H1 (cell line): ENCODE measurements at regions not wholly inside any gene's neighbourhood (a gene's known extent, or its start where the extent isn't known, plus 50 kb on each side); places are given as distances from the start of the nearest gene placed in this dataset.

Experiments used
- CTCF ChIA-PET: fragments of 300-600 bp; sonication (Branson Sonifier 250); formaldehyde crosslinking; loops from one replicate; lab custom pipeline; 2021; ENCODE audit not compliant: partially characterized antibody; lab: Charles Lee
- POLR2A ChIA-PET: fragments of 300-600 bp; sonication (Branson Sonifier 250); formaldehyde crosslinking; loops from one replicate; lab custom pipeline; 2021; ENCODE audit warnings: inconsistent platforms; ENCODE audit not compliant: partially characterized antibody; lab: Charles Lee
- DNase-seq, 2 experiments: peaks; one replicate each; pipeline versions ENCODE4 v3.0.0 to v3.0.0-alpha.2; 2010 to 2022; ENCODE audit warnings: low spot score in 2 of 2, low read depth in 1 of 2, mixed read lengths in 1 of 2
- FAIRE-seq: peaks from 2 replicates; lab custom pipeline; 2011; peaks lifted over from hg19 to GRCh38; lab: Jason Lieb, UNC
- H2AFZ ChIP-seq: 2 replicates; pipeline ENCODE4 v1.8.1; 2012; ENCODE audit warnings: low read length, inconsistent platforms
- H2AK5ac ChIP-seq: 2 replicates; pipeline ENCODE4 v1.6.1; 2013; ENCODE audit warnings: low read depth, low read length
- H2BK120ac ChIP-seq: replicated peaks from 2 replicates; pipeline ENCODE3; 2013; ENCODE audit warnings: low read depth, low read length, inconsistent platforms
- H2BK12ac ChIP-seq: 2 replicates; pipeline ENCODE4 v1.6.1; 2013; ENCODE audit warnings: low read depth, low read length
- H2BK15ac ChIP-seq: 2 replicates; pipeline ENCODE4 v1.6.1; 2013; ENCODE audit warnings: low read length
- H2BK20ac ChIP-seq: 2 replicates; pipeline ENCODE4 v1.6.1; 2013; ENCODE audit warnings: low read length
- H2BK5ac ChIP-seq: 2 replicates; pipeline ENCODE4 v1.6.1; 2013; ENCODE audit warnings: low read depth, low read length
- H3K14ac ChIP-seq: 2 replicates; pipeline ENCODE4 v1.6.1; 2013; ENCODE audit warnings: inconsistent platforms; ENCODE audit not compliant: insufficient read length
- H3K18ac ChIP-seq: 2 replicates; pipeline ENCODE4 v1.6.1; 2013; ENCODE audit warnings: low read length; ENCODE audit errors: extremely low read depth
- H3K23ac ChIP-seq: 2 replicates; pipeline ENCODE4 v1.6.1; 2013; ENCODE audit warnings: inconsistent platforms; ENCODE audit not compliant: insufficient read length
- H3K23me2 ChIP-seq: 2 replicates; pipeline ENCODE4 v1.6.1; 2013; ENCODE audit warnings: low read depth, low read length
- H3K27ac ChIP-seq: 2 replicates; pipeline ENCODE4 v1.6.1; 2011; ENCODE audit warnings: low read depth, low read length, inconsistent platforms
- H3K27me3 ChIP-seq, 4 experiments: replicated peaks in 1 of 4; 1 replicate in 1 of 4; 2 replicates in 3 of 4; pipeline versions ENCODE4 v1.6.1 to v1.8.1; 2011 to 2013; ENCODE audit warnings: low read length in 3 of 4, mild to moderate bottlenecking in 3 of 4, inconsistent platforms in 2 of 4, mixed read lengths in 2 of 4, moderate library complexity in 1 of 4; ENCODE audit not compliant: control insufficient read depth in 3 of 4, insufficient read depth in 3 of 4; ENCODE audit errors: extremely low read depth in 1 of 4
- H3K36me3 ChIP-seq, 4 experiments: 2 replicates each; pipeline versions ENCODE4 v1.6.1 to v1.8.1; 2011 to 2013; ENCODE audit warnings: mild to moderate bottlenecking in 4 of 4, low read length in 3 of 4, moderate library complexity in 2 of 4, control low read depth in 1 of 4, inconsistent platforms in 1 of 4; ENCODE audit not compliant: insufficient read depth in 4 of 4, control insufficient read depth in 2 of 4
- H3K4ac ChIP-seq: replicated peaks from 2 replicates; pipeline ENCODE3; 2013; ENCODE audit warnings: low read length, low read depth, mixed read lengths, inconsistent platforms; ENCODE audit not compliant: insufficient read length
- H3K4me1 ChIP-seq, 4 experiments: replicated peaks in 1 of 4; 1 replicate in 1 of 4; 2 replicates in 3 of 4; pipeline versions ENCODE4 v1.6.1 to v1.8.1; 2011 to 2013; ENCODE audit warnings: low read length in 3 of 4, inconsistent platforms in 2 of 4, mixed read lengths in 1 of 4; ENCODE audit not compliant: insufficient read depth in 4 of 4, control insufficient read depth in 3 of 4
- H3K4me2 ChIP-seq, 2 experiments: 2 replicates each; pipeline versions ENCODE4 v1.6.1 to v1.8.1; 2011 to 2013; ENCODE audit warnings: low read depth in 2 of 2, low read length in 2 of 2, control low read depth in 1 of 2, inconsistent platforms in 1 of 2, mild to moderate bottlenecking in 1 of 2; ENCODE audit not compliant: insufficient read depth in 1 of 2
- H3K4me3 ChIP-seq, 4 experiments: fragments of 200-600, 300-600 bp in 1 of 4; sonication (generic), shearing (Covaris generic), sonication (Bioruptor Twin) in 1 of 4; 2 replicates each; pipeline versions ENCODE4 v1.5.1 to v1.8.1; 2011 to 2016; ENCODE audit warnings: low read length in 4 of 4, low read depth in 3 of 4, control low read depth in 2 of 4, inconsistent platforms in 2 of 4, mild to moderate bottlenecking in 2 of 4, mixed read lengths in 1 of 4, moderate library complexity in 1 of 4; ENCODE audit not compliant: insufficient read depth in 2 of 4; ENCODE audit errors: extremely low read depth in 1 of 4
- H3K56ac ChIP-seq: replicated peaks from 2 replicates; pipeline ENCODE3; 2013; ENCODE audit warnings: low read depth, mild to moderate bottlenecking, mixed read lengths, low read length, inconsistent platforms; ENCODE audit not compliant: insufficient read length
- H3K79me1 ChIP-seq: 2 replicates; pipeline ENCODE4 v1.6.1; 2013; ENCODE audit warnings: low read depth, low read length, control low read depth
- H3K79me2 ChIP-seq, 2 experiments: 2 replicates each; pipeline versions ENCODE4 v1.6.1 to v1.8.1; 2012 to 2013; ENCODE audit warnings: low read length in 2 of 2, mild to moderate bottlenecking in 2 of 2, inconsistent platforms in 1 of 2; ENCODE audit not compliant: insufficient read depth in 2 of 2, control insufficient read depth in 1 of 2
- H3K9ac ChIP-seq, 4 experiments: replicated peaks in 1 of 4; 1 replicate in 1 of 4; 2 replicates in 3 of 4; pipeline versions ENCODE4 v1.6.1 to v1.8.1; 2011 to 2013; ENCODE audit warnings: low read depth in 3 of 4, low read length in 3 of 4, control low read depth in 2 of 4, mild to moderate bottlenecking in 2 of 4, moderate library complexity in 2 of 4, inconsistent platforms in 1 of 4; ENCODE audit errors: extremely low read depth in 1 of 4
- H3K9me3 ChIP-seq, 2 experiments: 2 replicates each; pipeline versions ENCODE4 v1.6.1 to v1.8.1; 2012 to 2013; ENCODE audit warnings: mild to moderate bottlenecking in 2 of 2, moderate library complexity in 2 of 2, control low read depth in 1 of 2, inconsistent platforms in 1 of 2, low read depth in 1 of 2, low read length in 1 of 2, mixed read lengths in 1 of 2; ENCODE audit not compliant: insufficient read depth in 2 of 2
- H4K20me1 ChIP-seq, 2 experiments: replicated peaks in 1 of 2; 2 replicates each; pipeline versions ENCODE3 to v1.8.1; 2011 to 2013; ENCODE audit warnings: inconsistent platforms in 2 of 2, low read length in 2 of 2, mild to moderate bottlenecking in 1 of 2; ENCODE audit not compliant: insufficient read depth in 2 of 2, control insufficient read depth in 1 of 2
- H4K5ac ChIP-seq: 2 replicates; pipeline ENCODE4 v1.6.1; 2013; ENCODE audit warnings: low read length, low read depth, mixed read lengths, inconsistent platforms; ENCODE audit not compliant: insufficient read length
- H4K8ac ChIP-seq: 2 replicates; pipeline ENCODE4 v1.8.0; 2013; ENCODE audit warnings: mild to moderate bottlenecking, moderate library complexity, low read length, inconsistent platforms; ENCODE audit not compliant: insufficient read depth; ENCODE audit errors: extremely low read depth
- H4K91ac ChIP-seq: replicated peaks from 2 replicates; pipeline ENCODE3; 2013; ENCODE audit warnings: low read length, mixed read lengths, inconsistent platforms; ENCODE audit not compliant: insufficient read length
- FOSL1 ChIP-seq: IDR thresholded peaks from 2 replicates; pipeline ENCODE4 v1.6.1; 2011; ENCODE audit warnings: mild to moderate bottlenecking, low read depth, low read length, moderate library complexity; ENCODE audit not compliant: insufficient read depth
- GTF2F1 ChIP-seq: IDR thresholded peaks from 2 replicates; pipeline ENCODE4 v1.6.1; 2012; ENCODE audit warnings: low read depth, low read length, improper control_type of control experiment, borderline replicate concordance
- HDAC2 ChIP-seq, 2 experiments: fragments of 300-600 bp in 1 of 2; sonication (generic) in 1 of 2; IDR thresholded peaks; 2 replicates each; pipeline ENCODE4 v1.6.1; 2011 to 2012; ENCODE audit warnings: low read depth in 2 of 2, low read length in 2 of 2, mild to moderate bottlenecking in 2 of 2, moderate library complexity in 2 of 2, borderline replicate concordance in 1 of 2, inconsistent platforms in 1 of 2
- HDAC6 ChIP-seq: IDR thresholded peaks from one replicate; pipeline ENCODE4 v1.7.1; 2012; ENCODE audit warnings: low read depth, mild to moderate bottlenecking, inconsistent platforms, low read length, moderate library complexity
- JUN ChIP-seq: IDR thresholded peaks from 2 replicates; pipeline ENCODE4 v1.6.1; 2011; ENCODE audit warnings: low read depth, mild to moderate bottlenecking, improper control_type of control experiment, low read length
- KDM4A ChIP-seq: IDR thresholded peaks from one replicate; pipeline ENCODE4 v1.7.1; 2012; ENCODE audit warnings: low read depth, mild to moderate bottlenecking, moderate library complexity, low read length, inconsistent platforms; ENCODE audit not compliant: severe bottlenecking
- NRF1 ChIP-seq: IDR thresholded peaks from 2 replicates; pipeline ENCODE4 v1.6.1; 2011; ENCODE audit warnings: mild to moderate bottlenecking, low read depth, low read length, improper control_type of control experiment
- RFX5 ChIP-seq: IDR thresholded peaks from 2 replicates; pipeline ENCODE4 v1.6.1; 2011; ENCODE audit warnings: low read depth, low read length, improper control_type of control experiment, borderline replicate concordance
- TAF7 ChIP-seq: optimal IDR thresholded peaks from 2 replicates; pipeline ENCODE3; 2011; ENCODE audit warnings: low read depth, mild to moderate bottlenecking, inconsistent platforms, low read length, moderate library complexity, borderline replicate concordance
- ZNF274 ChIP-seq: IDR thresholded peaks from 2 replicates; pipeline ENCODE4 v1.7.0; 2012; ENCODE audit warnings: low read length, borderline replicate concordance; ENCODE audit errors: extremely low read depth
- TF ChIP-seq, protein P1 (sequence below): IDR thresholded peaks from 2 replicates; pipeline ENCODE4 v1.6.1; 2011; ENCODE audit warnings: low read length, improper control_type of control experiment

DNA sequence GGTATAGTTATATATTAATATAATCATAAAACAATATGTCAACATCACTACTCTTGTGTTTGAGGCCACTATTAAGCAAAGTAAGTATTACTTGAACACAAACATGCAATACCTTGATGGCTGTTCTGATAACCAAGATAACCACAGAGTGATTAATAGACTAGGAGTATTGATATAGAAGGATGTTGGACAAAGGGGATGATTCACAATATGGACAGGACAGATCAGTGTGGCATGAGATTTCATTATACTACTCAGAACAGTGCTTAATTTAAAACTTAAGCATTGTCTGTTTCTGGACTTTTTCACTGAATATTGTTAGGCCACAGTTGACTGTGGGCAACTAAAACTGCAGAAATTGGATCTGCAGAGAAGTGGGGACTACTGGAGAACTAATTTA lies 384.2 kb downstream of the SLITRK1 start:
- Histone ChIP-seq H4K91ac (no peak overlapping the region), H2BK5ac (no peak overlapping the region), H2BK12ac (no peak overlapping the region), H3K9me3 (no peaks in the 10 kb centered on the region), H3K4me3 (no peak overlapping the region), H3K18ac (no peak overlapping the region), H4K8ac (no peak overlapping the region), H2BK120ac (no peak overlapping the region), H3K36me3 (no peaks in the 10 kb centered on the region), H3K27ac (no peak overlapping the region), H4K20me1 (no peaks in the 10 kb centered on the region), H2BK20ac (no peak overlapping the region), H3K4me1 (no peaks in the 10 kb centered on the region), H3K27me3 (no peaks in the 10 kb centered on the region), H3K4ac (no peak overlapping the region), H4K5ac (no peak overlapping the region), H3K23me2 (no peaks in the 10 kb centered on the region), H3K9ac (no peak overlapping the region), H3K14ac (no peak overlapping the region), H2BK15ac (no peak overlapping the region), H3K56ac (no peak overlapping the region), H3K4me2 (no peak overlapping the region), H3K79me2 (no peaks in the 10 kb centered on the region), H3K23ac (no peak overlapping the region), H2AFZ (no peak overlapping the region), H3K79me1 (no peaks in the 10 kb centered on the region), H2AK5ac (no peak overlapping the region)
- no peak for FAIRE-seq
- CTCF ChIA-PET = no interaction called here
- POLR2A ChIA-PET = no interaction called here
- no peak for DNase-seq
- TF ChIP-seq RFX5 (no peak), JUN (no peak), NRF1 (no peak), HDAC6 (no peak), HDAC2 (IDR thresholded peaks at IDR 0.05; ENCODE audit: borderline replicate concordance in 1 of 2, low read depth in 2 of 2, low read length in 2 of 2) (no peak), TAF7 (no peak), KDM4A (no peak), FOSL1 (no peak), ZNF274 (no peak), GTF2F1 (no peak)
- TF ChIP-seq, protein P1, sequence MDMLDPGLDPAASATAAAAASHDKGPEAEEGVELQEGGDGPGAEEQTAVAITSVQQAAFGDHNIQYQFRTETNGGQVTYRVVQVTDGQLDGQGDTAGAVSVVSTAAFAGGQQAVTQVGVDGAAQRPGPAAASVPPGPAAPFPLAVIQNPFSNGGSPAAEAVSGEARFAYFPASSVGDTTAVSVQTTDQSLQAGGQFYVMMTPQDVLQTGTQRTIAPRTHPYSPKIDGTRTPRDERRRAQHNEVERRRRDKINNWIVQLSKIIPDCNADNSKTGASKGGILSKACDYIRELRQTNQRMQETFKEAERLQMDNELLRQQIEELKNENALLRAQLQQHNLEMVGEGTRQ = no peak
